HCT116 (cell line): ENCODE measurements at regions not wholly inside any gene's neighbourhood (a gene's known extent, or its start where the extent isn't known, plus 50 kb on each side); places are given as distances from the start of the nearest gene placed in this dataset.

Experiments used
- ATAC-seq: fragments of 200-7000 bp; cut with Tn5 transposase; 2 replicates; pipeline ENCODE4 v1.9.1; 2020; ENCODE audit warnings: mild to moderate bottlenecking, moderate library complexity
- BruUV-seq: library from RNA; stranded (reverse); fragments of 400-500 nt; replicated peaks from 2 replicates; lab custom pipeline; 2021; lab: Mats Ljungman, UMichigan
- CTCF ChIA-PET: fragments of 300-600 bp; sonication (Branson Sonifier 250); formaldehyde crosslinking; loops from one replicate; lab custom pipeline; 2021; ENCODE audit warnings: antibody characterized with exemption; lab: Charles Lee
- POLR2A ChIA-PET: fragments of 300-600, 350-600 bp; sonication (Branson Sonifier 250); formaldehyde crosslinking; loops from one replicate; lab custom pipeline; 2021; ENCODE audit warnings: antibody characterized with exemption; lab: Charles Lee
- RAD21 ChIA-PET, 2 experiments: fragments of 300-600 bp; sonication (Branson Sonifier 250); formaldehyde crosslinking; loops; one replicate each; lab custom pipeline; 2023; ENCODE audit warnings: low total read pairs in 2 of 2; ENCODE audit not compliant: uncharacterized antibody in 2 of 2, unreplicated experiment in 2 of 2, low non-redundant PET in 1 of 2; lab: Charles Lee
- DNase-seq: peaks from one replicate; pipeline ENCODE4 v3.0.0-alpha.2; 2010; ENCODE audit warnings: low read depth, low spot score
- H2AFZ ChIP-seq: fragments of 200-600 bp; shearing (Covaris generic), sonication (generic); 2 replicates; pipeline ENCODE4 v1.6.1; 2017; ENCODE audit warnings: low read depth, mixed run types, mixed read lengths, antibody characterized with exemption, low read length; ENCODE audit not compliant: poor library complexity, severe bottlenecking
- H3K27ac ChIP-seq: 2 replicates; pipeline ENCODE4 v1.5.1; 2012; ENCODE audit warnings: low read depth, low read length
- H3K27me3 ChIP-seq: fragments of 200-600 bp; sonication (generic); 2 replicates; pipeline ENCODE4 v1.6.1; 2016; ENCODE audit warnings: mixed run types, low read length, mixed read lengths; ENCODE audit not compliant: insufficient read depth
- H3K36me3 ChIP-seq, 2 experiments: fragments of 200-500 bp in 1 of 2; fragments of 200-600 bp in 1 of 2; sonication (Bioruptor generic) in 1 of 2; sonication (generic) in 1 of 2; 2 replicates each; pipeline versions ENCODE4 v1.5.1 to v1.6.1; 2014 to 2016; ENCODE audit warnings: low read length in 2 of 2, inconsistent platforms in 1 of 2, mixed read lengths in 1 of 2, mixed run types in 1 of 2; ENCODE audit not compliant: insufficient read depth in 2 of 2, control insufficient read depth in 1 of 2
- H3K4me1 ChIP-seq, 2 experiments: fragments of 200-600 bp in 1 of 2; sonication (generic) in 1 of 2; 2 replicates each; pipeline versions ENCODE4 v1.5.1 to v1.6.1; 2012 to 2017; ENCODE audit warnings: low read length in 2 of 2, inconsistent platforms in 1 of 2, mild to moderate bottlenecking in 1 of 2, mixed read lengths in 1 of 2, mixed run types in 1 of 2, moderate library complexity in 1 of 2; ENCODE audit not compliant: insufficient read depth in 2 of 2, control insufficient read depth in 1 of 2
- H3K4me2 ChIP-seq: fragments of 200-600 bp; sonication (generic); 2 replicates; pipeline ENCODE4 v1.6.1; 2017; ENCODE audit warnings: mixed run types, low read length, mixed read lengths
- H3K4me3 ChIP-seq, 2 experiments: fragments of 200-600 bp in 1 of 2; sonication (generic) in 1 of 2; replicated peaks in 1 of 2; 2 replicates each; pipeline ENCODE4 v1.5.1; 2011 to 2016; ENCODE audit warnings: low read length in 2 of 2, control low read depth in 1 of 2, low read depth in 1 of 2, mild to moderate bottlenecking in 1 of 2, mixed read lengths in 1 of 2, mixed run types in 1 of 2
- H3K79me2 ChIP-seq: fragments of 200-600 bp; sonication (generic); 2 replicates; pipeline ENCODE4 v1.6.1; 2017; ENCODE audit warnings: mild to moderate bottlenecking, mixed run types, low read length, moderate library complexity, mixed read lengths; ENCODE audit not compliant: insufficient read depth
- H3K9ac ChIP-seq: fragments of 200-600 bp; sonication (generic); 2 replicates; pipeline ENCODE4 v1.6.1; 2016; ENCODE audit warnings: low read length, mixed read lengths
- H3K9me2 ChIP-seq: fragments of 200-600 bp; sonication (generic), shearing (Covaris generic); 2 replicates; pipeline ENCODE4 v1.6.1; 2017; ENCODE audit warnings: mixed run types, mild to moderate bottlenecking, moderate library complexity; ENCODE audit not compliant: insufficient read depth
- H3K9me3 ChIP-seq, 2 experiments: fragments of 200-500 bp in 1 of 2; fragments of 200-600 bp in 1 of 2; sonication (Bioruptor generic) in 1 of 2; sonication (generic) in 1 of 2; 2 replicates each; pipeline ENCODE4 v1.6.1; 2014 to 2017; ENCODE audit warnings: low read length in 2 of 2, mixed read lengths in 2 of 2, inconsistent platforms in 1 of 2, low read depth in 1 of 2, mild to moderate bottlenecking in 1 of 2, mixed run types in 1 of 2, moderate library complexity in 1 of 2; ENCODE audit not compliant: control insufficient read depth in 1 of 2, insufficient read depth in 1 of 2
- H4K20me1 ChIP-seq: fragments of 200-600 bp; sonication (generic), shearing (Covaris generic); 2 replicates; pipeline ENCODE4 v1.6.1; 2017; ENCODE audit warnings: mixed run types, mild to moderate bottlenecking, moderate library complexity; ENCODE audit not compliant: insufficient read depth
- CBX3 ChIP-seq: IDR thresholded peaks from 2 replicates; pipeline ENCODE4 v1.6.1; 2012; ENCODE audit warnings: low read depth
- CEBPB ChIP-seq: IDR thresholded peaks from 2 replicates; pipeline ENCODE4 v1.6.1; 2012; ENCODE audit warnings: low read depth
- REST ChIP-seq: IDR thresholded peaks from 2 replicates; pipeline ENCODE4 v1.6.1; 2012; ENCODE audit warnings: low read depth
- intact Hi-C: fragments of 100-400 bp; cut with micrococcal nuclease; formaldehyde crosslinking; loops from 2 replicates; pipeline ENCODE4 v1.10.0; 2022

GRCh38 chr7:131890176-131890575 lies 333.7 kb upstream of the PODXL start:
- POLR2A ChIA-PET: no interaction called here
- H3K4me3 ChIP-seq: no peak overlapping the region
- ATAC-seq: no peak
- intact Hi-C loops: no loop called here
- peaks cover 0 to 9% of the 10 kb centered on the region in 2 experiments; a peak in 3 of 4 replicates for H3K4me1 ChIP-seq
- RAD21 ChIA-PET: no interaction called here
- peaks cover 1 to 9% of the 10 kb centered on the region in 2 experiments; a peak in 2 of 4 replicates for H3K9me3 ChIP-seq
- no peak for DNase-seq
- no peaks in the 10 kb centered on the region for H3K9me2 ChIP-seq
- BruUV-seq: no TSS peak
- no peaks in the 10 kb centered on the region for H4K20me1 ChIP-seq
- H3K27ac ChIP-seq: no peak overlapping the region
- H3K4me2 ChIP-seq: no peak overlapping the region
- no peaks in the 10 kb centered on the region for H3K36me3 ChIP-seq
- CTCF ChIA-PET: no interaction called here
- no peaks in the 10 kb centered on the region for H3K79me2 ChIP-seq
- H3K9ac ChIP-seq: no peak overlapping the region
- no peak for TF ChIP-seq CEBPB
- TF ChIP-seq, all 23 proteins: peak for 0
- Histone ChIP-seq H2AFZ (no peak overlapping the region), H3K27me3 (no peaks in the 10 kb centered on the region)

GRCh38 chr7:131889572-131890150 lies 333.2 kb upstream of the PODXL start:
- intact Hi-C loops: no loop called here
- H3K9ac ChIP-seq: no peak overlapping the region
- ATAC-seq (no peak), DNase-seq (no peak)
- RAD21 ChIA-PET: no interaction called here
- no peak overlapping the region for H3K4me2 ChIP-seq
- H3K36me3 ChIP-seq: no peaks in the 10 kb centered on the region
- H3K9me2 ChIP-seq: no peaks in the 10 kb centered on the region
- BruUV-seq: no TSS peak
- H4K20me1 ChIP-seq: no peaks in the 10 kb centered on the region
- no peaks in the 10 kb centered on the region for H3K79me2 ChIP-seq
- H3K4me3 ChIP-seq: no peak overlapping the region
- TF ChIP-seq REST (no peak), CBX3 (no peak)
- CTCF ChIA-PET: no interaction called here
- no peaks in the 10 kb centered on the region for H3K27me3 ChIP-seq
- POLR2A ChIA-PET: no interaction called here
- H3K27ac ChIP-seq: no peak overlapping the region
- peaks cover 0 to 4% of the 10 kb centered on the region in 2 experiments; a peak in 1 of 4 replicates for H3K4me1 ChIP-seq
- peaks cover 4 to 9% of the 10 kb centered on the region in 2 experiments; a peak in 2 of 4 replicates for H3K9me3 ChIP-seq
- H2AFZ ChIP-seq: no peak overlapping the region
